AG04449 (cell line): ENCODE measurements at regions not wholly inside any gene's neighbourhood (a gene's known extent, or its start where the extent isn't known, plus 50 kb on each side); places are given as distances from the start of the nearest gene placed in this dataset.

Source experiments
- CTCF ChIA-PET: fragments of 350-600 bp; formaldehyde crosslinking; extraction: SDS; loops from one replicate; lab custom pipeline; 2021; ENCODE audit warnings: antibody characterized with exemption; lab: Yijun Ruan, JAX
- POLR2A ChIA-PET: fragments of 400-600, 350-600 bp; formaldehyde crosslinking; extraction: SDS; loops from one replicate; lab custom pipeline; 2020; ENCODE audit warnings: antibody characterized with exemption, inconsistent platforms; lab: Yijun Ruan, JAX
- DNase-seq: peaks from one replicate; pipeline ENCODE4 v3.0.0-alpha.2; 2010; ENCODE audit warnings: low read depth, low spot score
- H3K4me3 ChIP-seq: 2 replicates; pipeline ENCODE4 v1.5.1; 2011; ENCODE audit warnings: low read depth, mild to moderate bottlenecking, control low read depth, low read length
- TF ChIP-seq, protein P1 (sequence below): IDR thresholded peaks from one replicate; pipeline ENCODE4 v1.5.1; 2011; ENCODE audit warnings: mild to moderate bottlenecking, moderate library complexity, low read length, control low read depth, inconsistent platforms; ENCODE audit not compliant: insufficient read depth; ENCODE audit errors: missing control alignments

GRCh38 chr21:25459365-25459764 is 147.9 kb downstream of the MRPL39 start:
- TF ChIP-seq, protein P1, sequence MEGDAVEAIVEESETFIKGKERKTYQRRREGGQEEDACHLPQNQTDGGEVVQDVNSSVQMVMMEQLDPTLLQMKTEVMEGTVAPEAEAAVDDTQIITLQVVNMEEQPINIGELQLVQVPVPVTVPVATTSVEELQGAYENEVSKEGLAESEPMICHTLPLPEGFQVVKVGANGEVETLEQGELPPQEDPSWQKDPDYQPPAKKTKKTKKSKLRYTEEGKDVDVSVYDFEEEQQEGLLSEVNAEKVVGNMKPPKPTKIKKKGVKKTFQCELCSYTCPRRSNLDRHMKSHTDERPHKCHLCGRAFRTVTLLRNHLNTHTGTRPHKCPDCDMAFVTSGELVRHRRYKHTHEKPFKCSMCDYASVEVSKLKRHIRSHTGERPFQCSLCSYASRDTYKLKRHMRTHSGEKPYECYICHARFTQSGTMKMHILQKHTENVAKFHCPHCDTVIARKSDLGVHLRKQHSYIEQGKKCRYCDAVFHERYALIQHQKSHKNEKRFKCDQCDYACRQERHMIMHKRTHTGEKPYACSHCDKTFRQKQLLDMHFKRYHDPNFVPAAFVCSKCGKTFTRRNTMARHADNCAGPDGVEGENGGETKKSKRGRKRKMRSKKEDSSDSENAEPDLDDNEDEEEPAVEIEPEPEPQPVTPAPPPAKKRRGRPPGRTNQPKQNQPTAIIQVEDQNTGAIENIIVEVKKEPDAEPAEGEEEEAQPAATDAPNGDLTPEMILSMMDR: no peak
- CTCF ChIA-PET: interaction anchor here (1.5 kb wide), 1 partner anchor 147 kb away, joined by 3 read pairs; the partner anchor contains the start of gene MRPL39
- POLR2A ChIA-PET: no interaction called here
- DNase-seq: no peak
- H3K4me3 ChIP-seq: no peak overlapping the region

DNA sequence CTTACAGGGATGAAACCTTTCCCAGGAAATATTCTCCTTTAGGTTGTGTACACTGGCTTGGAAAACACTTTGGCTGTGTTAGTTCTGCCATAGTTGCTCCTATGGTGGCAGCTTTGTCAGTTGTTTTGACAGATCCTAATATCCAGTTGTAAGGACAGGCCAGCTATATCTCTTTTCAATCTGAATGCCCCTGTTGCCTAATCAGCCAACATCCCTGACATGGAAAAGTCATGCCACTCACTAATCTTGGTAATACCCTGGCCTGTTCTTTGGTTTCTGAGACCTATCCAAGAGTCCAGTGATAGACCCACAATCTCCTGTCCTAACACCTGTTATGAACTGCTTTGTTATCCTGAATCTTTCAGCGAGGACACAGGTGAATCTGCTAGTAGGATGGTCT is 148.8 kb downstream of the MRPL39 start:
- DNase-seq: no peak
- H3K4me3 ChIP-seq: no peak overlapping the region
- CTCF ChIA-PET: interaction anchor here (1.5 kb wide), 1 partner anchor 148 kb away, joined by 3 read pairs; the partner anchor contains the start of gene MRPL39
- POLR2A ChIA-PET: no interaction called here
- TF ChIP-seq, protein P1: no peak

- H3K4me3 ChIP-seq: no peak overlapping the region
- TF ChIP-seq, protein P1: no peak
- CTCF ChIA-PET: interaction anchor here (1.5 kb wide), 1 partner anchor 149 kb away, joined by 3 read pairs; the partner anchor contains the start of gene MRPL39
- POLR2A ChIA-PET: no interaction called here
- DNase-seq: no peak
Observed at GRCh38 chr21:25457946-25458345, 149.3 kb downstream of the MRPL39 start.

DNA sequence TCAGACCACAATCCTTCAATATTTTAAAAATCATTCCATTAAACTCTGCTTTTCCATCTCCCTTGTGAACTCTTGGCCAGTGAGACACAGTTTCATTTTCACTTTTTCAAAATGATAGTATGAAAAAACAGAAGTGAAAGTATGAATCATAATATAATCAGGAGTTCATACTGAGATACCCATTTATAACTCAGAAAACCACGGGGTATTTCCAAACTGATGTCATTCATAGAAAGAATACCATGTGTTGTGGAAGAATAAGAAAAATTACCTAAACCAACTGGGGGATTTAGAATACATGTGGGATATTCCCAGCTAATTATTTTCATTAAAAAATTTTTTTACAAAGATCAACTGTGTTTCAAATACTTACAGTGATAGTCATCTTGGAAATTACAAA is 149.9 kb downstream of the MRPL39 start:
- POLR2A ChIA-PET: no interaction called here
- no peak overlapping the region for H3K4me3 ChIP-seq
- CTCF ChIA-PET: no interaction called here
- peak; percentile 28 for DNase-seq
- TF ChIP-seq, protein P1: no peak

GRCh38 chr21:25456672-25457071 is 150.6 kb downstream of the MRPL39 start:
- no peak overlapping the region for H3K4me3 ChIP-seq
- ChIA-PET CTCF (interaction anchor here (1.0 to 1.2 kb wide), 2 partner anchors 106 to 151 kb away, joined by 3 read pairs; no protein-coding TSS in a partner anchor), POLR2A (no interaction called here)
- DNase-seq: no peak
- TF ChIP-seq, protein P1: no peak

- POLR2A ChIA-PET: no interaction called here
Observed at GRCh38 chr21:25453524-25453923, 153.8 kb downstream of the MRPL39 start.

More at GRCh38 chr21:25453524-25453923, 153.8 kb downstream of the MRPL39 start:
- CTCF ChIA-PET: interaction anchor here (0.6 to 1.3 kb wide), 4 partner anchors 10 to 154 kb away, joined by 3 to 4 read pairs (median 4); no protein-coding TSS in a partner anchor
- DNase-seq: no peak
- TF ChIP-seq, protein P1: no peak
- H3K4me3 ChIP-seq: no peak overlapping the region
